Fibroblast of the aortic adventitia (primary cell): ENCODE measurements at regions not wholly inside any gene's neighbourhood (a gene's known extent, or its start where the extent isn't known, plus 50 kb on each side); places are given as distances from the start of the nearest gene placed in this dataset.

ENCODE experiments used
- DNase-seq: peaks from one replicate; pipeline ENCODE4 v3.0.0-alpha.2; 2010; ENCODE audit warnings: low read depth
- H3K4me3 ChIP-seq: 2 replicates; pipeline ENCODE4 v1.5.1; 2011; ENCODE audit warnings: low read depth, mild to moderate bottlenecking, control low read depth, low read length, moderate library complexity
- TF ChIP-seq, protein P1 (sequence below): IDR thresholded peaks from 2 replicates; pipeline ENCODE4 v1.5.1; 2011; ENCODE audit warnings: mild to moderate bottlenecking, low read length, control low read depth, inconsistent platforms; ENCODE audit not compliant: insufficient read depth

DNA sequence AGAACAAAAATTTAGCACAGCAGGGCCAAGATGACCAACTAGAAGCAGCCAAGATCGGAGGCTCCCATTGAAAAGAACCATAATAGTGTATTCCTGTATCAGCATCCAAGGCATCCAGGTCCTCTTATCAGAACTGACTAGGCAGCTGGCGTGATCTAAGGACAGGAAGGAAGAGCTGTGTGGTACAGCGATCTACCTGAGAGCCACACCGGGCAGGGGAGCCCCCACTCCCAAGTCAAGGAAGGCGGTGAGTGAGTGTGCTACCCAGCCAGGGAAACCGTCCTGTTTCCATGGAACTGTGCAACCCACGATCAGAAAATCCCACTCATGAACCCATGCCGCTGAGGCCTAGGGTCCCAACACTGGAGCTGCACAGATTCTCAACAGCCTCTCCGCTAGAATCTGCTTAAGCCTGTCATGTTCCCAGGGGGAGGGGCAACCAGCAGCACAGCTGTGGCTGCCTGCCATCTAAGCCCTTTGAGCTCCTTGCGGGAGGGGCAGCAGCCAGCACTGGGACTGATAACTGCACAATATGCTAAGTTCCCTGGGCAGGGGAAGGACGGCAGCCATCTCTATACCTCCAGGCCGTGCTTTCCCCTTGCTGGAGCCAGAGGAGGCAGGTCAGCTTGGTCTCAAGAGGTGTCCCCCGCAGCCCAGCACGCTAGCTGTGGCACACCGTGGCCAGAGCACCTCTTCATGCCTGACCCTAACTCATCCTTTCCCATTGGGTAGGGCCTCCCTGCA lies 213.0 kb upstream of the SMIM30 start:
- TF ChIP-seq, protein P1, sequence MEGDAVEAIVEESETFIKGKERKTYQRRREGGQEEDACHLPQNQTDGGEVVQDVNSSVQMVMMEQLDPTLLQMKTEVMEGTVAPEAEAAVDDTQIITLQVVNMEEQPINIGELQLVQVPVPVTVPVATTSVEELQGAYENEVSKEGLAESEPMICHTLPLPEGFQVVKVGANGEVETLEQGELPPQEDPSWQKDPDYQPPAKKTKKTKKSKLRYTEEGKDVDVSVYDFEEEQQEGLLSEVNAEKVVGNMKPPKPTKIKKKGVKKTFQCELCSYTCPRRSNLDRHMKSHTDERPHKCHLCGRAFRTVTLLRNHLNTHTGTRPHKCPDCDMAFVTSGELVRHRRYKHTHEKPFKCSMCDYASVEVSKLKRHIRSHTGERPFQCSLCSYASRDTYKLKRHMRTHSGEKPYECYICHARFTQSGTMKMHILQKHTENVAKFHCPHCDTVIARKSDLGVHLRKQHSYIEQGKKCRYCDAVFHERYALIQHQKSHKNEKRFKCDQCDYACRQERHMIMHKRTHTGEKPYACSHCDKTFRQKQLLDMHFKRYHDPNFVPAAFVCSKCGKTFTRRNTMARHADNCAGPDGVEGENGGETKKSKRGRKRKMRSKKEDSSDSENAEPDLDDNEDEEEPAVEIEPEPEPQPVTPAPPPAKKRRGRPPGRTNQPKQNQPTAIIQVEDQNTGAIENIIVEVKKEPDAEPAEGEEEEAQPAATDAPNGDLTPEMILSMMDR = no peak
- DNase-seq = no peak
- H3K4me3 ChIP-seq = no peak overlapping the region

DNA sequence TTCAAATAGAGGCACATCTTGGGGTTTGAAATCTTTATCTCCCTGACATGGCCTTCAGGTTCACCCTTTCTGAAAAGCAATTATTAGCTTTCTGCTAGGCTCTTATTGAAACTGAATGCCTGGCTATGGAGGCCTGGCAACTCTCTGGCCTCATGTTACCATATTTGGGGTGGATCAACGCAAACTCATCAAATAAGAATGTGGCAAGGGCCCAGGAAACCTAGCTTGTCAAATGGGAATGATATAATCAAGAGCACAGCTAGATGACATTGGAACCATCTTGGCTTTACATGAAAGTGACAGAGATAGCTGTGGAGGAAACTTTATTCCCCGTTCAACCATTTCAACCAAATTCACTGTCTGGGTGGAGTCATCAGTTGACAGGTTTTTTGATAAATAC lies 202.8 kb upstream of the SMIM30 start:
- TF ChIP-seq, protein P1 = no peak
- DNase-seq = no peak
- no peak overlapping the region for H3K4me3 ChIP-seq

DNA sequence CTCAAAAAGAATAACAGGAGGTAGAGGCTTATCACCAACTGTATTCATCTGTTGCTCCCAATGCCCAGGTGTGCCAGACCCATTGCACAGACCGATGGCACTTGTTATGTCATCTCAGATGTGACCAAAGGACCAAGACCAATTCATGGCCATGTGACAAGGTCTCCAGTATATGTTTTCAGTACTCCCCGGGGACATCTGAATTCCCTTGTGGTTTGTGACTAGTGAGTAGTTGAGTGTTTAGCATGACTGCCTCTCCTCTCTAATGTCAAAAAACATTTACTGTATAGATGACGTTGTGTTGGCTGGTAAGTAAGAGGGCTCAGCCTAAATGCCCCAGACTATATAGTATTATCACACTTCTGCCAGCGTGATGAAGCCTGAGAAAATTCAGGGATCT lies 202.1 kb upstream of the SMIM30 start:
- no peak for DNase-seq
- TF ChIP-seq, protein P1 = no peak

DNA sequence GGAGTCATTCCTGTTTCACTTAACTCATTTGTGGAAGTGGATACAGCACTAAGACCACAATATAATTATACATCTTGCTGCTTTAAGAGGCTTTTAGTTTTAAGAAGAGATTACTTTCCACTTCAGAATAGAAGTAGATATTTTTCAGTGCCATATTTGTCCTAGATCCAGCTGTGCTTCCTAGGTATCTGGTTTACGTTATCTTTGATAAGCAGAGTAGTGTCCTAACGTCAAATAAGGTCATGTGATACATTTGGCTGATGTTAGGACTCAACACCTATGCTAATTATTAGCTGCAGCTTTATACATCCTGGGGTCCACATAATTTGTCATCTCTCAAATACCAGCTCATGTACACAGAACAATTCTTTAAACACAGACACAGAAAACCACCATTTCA lies 196.2 kb upstream of the SMIM30 start:
- no peak overlapping the region for H3K4me3 ChIP-seq
- TF ChIP-seq, protein P1 = no peak
- DNase-seq = no peak

More for the DNA sequence above, 202.1 kb upstream of the SMIM30 start:
- H3K4me3 ChIP-seq = no peak overlapping the region

DNA sequence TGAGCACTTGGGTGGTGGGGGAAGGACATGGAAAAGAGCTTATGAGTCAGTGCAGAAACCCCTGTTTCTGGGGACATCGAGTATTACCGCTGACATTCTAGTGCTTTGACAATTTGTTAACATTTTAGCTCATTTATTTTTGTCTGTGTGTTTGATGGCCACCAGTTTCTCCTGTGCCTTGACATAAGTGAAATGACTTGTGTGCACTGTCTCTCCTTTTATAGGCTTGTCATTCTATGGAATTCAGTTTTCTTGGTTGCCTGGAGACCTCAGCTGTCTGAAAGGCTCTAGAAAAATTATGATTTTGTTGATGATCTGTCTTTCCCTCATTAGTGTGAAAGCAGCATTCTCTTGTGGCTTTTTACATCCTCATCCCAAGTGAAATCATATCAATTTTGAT lies 190.0 kb upstream of the SMIM30 start:
- no peak for DNase-seq
- H3K4me3 ChIP-seq = no peak overlapping the region
- TF ChIP-seq, protein P1 = no peak

DNA sequence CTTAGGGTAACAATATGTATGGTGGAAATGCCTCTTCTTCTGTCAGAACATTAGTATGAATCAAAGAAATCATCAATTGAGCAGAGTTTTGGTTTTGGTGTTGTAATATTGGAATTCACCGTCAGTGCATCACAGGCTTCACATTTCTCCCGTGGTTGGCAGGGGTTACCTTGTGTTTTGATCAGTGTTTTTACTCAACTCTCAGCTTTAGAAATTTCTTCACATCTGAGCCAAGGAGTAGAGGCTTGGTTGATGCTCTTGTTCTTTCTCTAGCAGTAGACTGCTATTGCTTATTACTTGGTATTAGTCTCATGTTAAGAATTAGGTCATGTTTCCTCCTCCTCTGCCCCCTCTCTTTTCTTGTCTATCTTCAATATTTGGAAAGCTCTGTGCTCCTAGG lies 188.8 kb upstream of the SMIM30 start:
- DNase-seq = no peak
- TF ChIP-seq, protein P1 = no peak
- no peak overlapping the region for H3K4me3 ChIP-seq

DNA sequence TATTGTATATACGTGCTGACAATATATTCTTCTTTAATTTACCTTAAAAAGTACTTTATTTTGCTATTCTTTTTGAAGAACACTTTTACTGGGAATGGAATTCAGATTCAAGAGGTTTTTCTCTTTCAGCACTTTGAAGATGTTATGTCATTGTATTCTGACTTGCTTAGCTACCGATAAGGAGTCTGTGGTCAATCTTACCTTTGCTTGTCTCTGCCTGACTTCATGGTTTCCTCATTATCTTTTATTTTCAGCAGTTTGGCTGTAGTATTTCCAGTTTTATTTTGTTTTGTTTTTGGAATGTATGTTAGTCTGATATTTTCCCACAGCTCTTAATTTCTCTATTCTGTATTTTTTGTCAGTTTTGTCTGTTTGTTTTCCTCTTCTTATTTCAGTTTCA lies 187.9 kb upstream of the SMIM30 start:
- DNase-seq = no peak
- no peak overlapping the region for H3K4me3 ChIP-seq
- TF ChIP-seq, protein P1 = no peak
